ENCODE measurements at regions not wholly inside any gene's neighbourhood (a gene's known extent, or its start where the extent isn't known, plus 50 kb on each side); places are given as distances from the start of the nearest gene placed in this dataset.
"Not testable (repeated sequence)": the region's sequence is repeated elsewhere in the genome, so short reads cannot be mapped to it uniquely, and the experiment has no call there.

DNA sequence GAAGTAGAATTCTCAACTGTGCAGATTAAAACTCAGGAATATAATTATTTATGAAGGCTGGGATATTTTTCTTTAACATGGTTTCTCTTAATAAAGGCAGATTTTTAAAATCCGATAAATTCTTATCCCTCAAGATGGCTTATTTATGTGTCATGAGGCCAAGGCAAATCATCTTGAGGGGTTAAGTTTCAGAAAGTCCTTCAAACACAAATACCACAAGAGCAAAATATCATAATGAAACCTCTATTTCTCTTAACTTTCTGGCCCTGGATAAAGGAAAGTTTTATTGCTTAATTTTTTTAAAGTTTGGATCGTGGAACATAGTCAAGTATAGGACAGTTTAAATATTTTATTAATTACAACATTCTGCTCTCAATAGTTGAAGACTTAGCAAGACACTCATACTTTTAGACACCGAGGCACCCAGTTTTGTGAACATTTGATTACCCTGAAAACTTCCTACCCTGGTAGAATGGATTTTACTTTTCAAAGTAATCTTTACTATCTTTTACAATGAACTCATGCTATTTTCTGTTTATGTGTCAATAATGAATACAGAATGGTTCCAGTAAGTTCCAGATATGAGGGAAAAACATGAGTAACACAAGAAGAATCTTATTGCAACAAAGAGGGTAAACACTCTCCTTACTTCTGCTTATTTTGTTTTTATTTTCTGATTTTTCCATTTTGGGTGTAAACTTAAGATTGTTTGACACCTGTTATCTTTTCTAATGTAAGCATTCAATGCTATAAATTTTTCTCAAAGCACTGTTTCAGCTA, 200.7 kb upstream of the IL15 start:
- no peak for DNase-seq (ENCODE audit: extremely low read depth in 1 of 11, low read depth in 9 of 11, low spot score in 4 of 11)

DNA sequence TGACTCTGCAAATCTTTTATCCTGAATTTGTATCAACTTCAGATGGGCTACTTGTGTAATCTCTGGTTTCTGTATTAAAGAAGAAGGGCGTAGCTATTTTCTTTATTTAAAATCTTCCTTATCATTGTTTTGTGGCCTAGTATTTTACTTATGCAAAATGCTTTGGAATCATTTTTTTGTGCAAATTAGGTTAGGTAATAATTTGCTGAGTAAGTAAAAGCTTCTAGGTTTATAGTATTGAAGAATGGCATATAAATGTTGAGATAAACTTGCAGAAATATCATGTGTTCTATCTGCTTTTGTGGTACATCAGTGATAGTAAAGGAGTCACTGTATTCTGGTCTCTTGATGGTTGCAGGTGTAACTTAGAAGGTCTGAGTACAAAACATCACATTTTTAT, 197.2 kb upstream of the IL15 start:
- DNase-seq (ENCODE audit: extremely low read depth in 1 of 11, low read depth in 9 of 11, low spot score in 4 of 11), result no peak

DNA sequence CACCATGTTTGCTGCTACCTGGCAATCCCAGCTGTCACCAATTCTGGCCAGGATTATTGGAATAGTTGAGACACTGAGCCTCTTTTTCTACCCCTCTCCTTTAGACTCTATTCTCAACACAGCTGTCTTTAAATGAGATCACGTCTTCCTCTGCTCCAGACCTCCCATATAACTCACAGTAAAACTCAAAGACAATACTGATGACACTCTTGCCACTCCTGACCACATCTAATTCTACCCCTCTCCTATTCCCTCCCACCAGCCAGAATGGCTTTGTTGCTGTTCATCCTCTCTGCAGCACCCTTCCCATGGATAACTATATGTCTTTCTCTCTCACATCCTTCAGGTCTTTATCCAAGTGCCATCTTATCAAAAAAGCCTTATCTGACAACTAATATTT, 188.6 kb upstream of the IL15 start:
- no peak for DNase-seq (ENCODE audit: extremely low read depth in 1 of 11, low read depth in 9 of 11, low spot score in 4 of 11)

DNA sequence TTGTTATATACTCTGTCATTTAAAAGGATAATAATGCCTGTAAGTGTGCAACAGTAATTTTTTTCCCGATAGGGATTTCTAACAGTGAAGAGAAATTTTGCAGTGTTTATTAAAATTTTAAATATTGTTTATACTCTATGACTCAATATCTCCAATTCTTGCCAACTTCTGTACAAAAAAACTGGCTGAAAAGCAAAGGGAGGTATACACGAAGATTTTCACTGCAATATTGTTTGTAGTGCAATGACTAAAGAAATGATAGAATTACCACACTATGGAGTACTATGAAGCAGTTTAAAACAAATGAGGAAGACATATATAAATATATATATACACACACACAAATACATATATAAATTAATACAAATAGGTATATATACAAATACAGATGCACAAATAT, 187.9 kb upstream of the IL15 start:
- DNase-seq (ENCODE audit: extremely low read depth in 1 of 11, low read depth in 9 of 11, low spot score in 4 of 11), result no peak

DNA sequence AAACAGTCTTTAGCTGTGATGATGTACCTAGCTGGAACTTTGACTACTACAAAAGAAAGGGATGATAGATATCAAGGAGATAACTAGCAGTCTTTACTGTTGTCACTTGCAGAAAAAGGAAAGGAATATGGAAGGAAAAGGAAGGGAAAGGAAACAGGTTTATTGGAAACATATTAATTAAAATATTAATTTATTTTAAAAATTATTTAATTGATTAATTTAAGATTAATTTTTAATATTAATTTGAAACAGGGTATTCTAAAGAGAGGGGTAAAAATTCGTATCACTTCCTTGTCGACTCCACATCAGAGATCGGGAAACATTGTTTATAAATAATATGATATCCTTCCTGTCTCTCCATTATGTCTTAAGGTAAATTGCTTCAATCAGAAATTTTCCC, 186.5 kb upstream of the IL15 start:
- DNase-seq (ENCODE audit: extremely low read depth in 1 of 11, low read depth in 9 of 11, low spot score in 4 of 11), result no peak

DNA sequence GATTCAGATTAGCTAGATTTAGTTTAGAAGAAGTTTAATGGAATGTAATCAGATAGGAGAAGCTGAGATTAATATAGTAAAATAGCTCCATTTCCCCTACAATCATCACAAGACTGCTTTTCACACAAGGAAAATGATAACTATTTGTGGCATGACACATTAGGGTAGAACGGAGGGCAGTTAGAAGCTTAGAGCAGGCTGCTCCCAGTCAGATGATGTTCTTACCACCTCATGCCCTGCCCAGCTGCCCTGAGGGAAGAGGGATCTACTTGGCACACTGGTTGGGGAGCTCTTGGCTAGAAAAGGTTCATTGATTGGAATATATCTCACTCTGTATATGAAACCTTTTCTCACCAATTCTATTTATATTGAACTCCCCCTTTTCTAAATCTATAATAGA, 180.7 kb upstream of the IL15 start:
- DNase-seq (ENCODE audit: extremely low read depth in 1 of 11, low read depth in 9 of 11, low spot score in 4 of 11), result no peak

DNA sequence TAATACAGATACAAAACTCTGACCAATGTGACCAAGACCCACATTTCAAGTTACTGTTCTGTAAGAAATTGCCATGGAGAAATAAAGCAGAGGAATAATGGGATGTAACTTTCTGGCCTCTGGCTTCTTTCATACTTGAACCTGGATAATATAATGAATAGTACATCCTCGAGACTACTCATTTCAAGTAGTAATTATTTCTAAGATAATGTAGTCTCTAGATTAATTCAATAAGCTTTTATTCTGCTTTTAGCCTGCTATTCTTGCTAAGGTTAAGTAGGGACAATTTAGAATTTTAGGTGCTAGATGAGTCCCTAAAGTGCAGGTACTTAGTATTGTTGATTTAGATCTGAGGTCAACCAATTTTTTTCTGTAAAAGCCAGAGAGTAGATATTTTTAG, 178.7 kb upstream of the IL15 start:
- no peak for DNase-seq (ENCODE audit: extremely low read depth in 1 of 11, low read depth in 9 of 11, low spot score in 4 of 11)

DNA sequence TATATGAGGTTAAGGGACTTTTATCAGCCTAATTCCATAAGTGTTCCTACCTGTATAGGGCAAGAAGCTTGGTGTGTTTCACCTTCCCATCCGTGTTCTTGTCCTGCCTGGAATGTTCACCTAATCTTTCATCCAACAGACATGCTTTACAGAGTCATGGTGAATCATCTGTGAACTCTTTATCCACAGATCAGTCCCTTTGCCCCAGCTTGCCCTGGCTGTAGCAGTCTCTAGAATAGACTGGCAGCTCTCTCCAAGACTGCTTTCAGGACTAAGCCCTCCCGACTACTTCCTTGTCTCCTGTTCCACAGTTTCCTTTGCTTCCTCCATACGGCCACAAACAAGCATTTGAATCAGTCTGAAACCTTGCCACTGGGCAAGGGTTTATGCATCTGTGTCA, 177.9 kb upstream of the IL15 start:
- DNase-seq (ENCODE audit: extremely low read depth in 1 of 11, low read depth in 9 of 11, low spot score in 4 of 11), result no peak

DNA sequence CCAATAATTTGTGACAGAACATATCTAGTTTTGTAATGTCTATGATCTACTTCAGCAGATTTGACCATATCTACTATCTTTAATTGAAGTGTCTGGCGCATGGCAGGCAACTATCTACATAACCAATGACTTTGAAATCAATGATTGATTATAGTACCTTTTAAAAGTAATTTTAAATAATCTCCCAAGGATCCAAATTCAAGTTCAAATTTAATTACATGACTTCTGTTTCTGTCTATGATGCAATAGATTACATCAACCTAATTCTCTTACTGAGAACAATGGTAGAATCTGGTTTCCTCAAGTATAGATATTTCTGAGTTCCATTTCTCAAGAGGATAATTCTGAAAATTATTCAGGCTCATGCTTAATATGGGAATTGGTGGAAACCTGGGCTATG, 177.4 kb upstream of the IL15 start:
- no peak for DNase-seq (ENCODE audit: extremely low read depth in 1 of 11, low read depth in 9 of 11, low spot score in 4 of 11)

DNA sequence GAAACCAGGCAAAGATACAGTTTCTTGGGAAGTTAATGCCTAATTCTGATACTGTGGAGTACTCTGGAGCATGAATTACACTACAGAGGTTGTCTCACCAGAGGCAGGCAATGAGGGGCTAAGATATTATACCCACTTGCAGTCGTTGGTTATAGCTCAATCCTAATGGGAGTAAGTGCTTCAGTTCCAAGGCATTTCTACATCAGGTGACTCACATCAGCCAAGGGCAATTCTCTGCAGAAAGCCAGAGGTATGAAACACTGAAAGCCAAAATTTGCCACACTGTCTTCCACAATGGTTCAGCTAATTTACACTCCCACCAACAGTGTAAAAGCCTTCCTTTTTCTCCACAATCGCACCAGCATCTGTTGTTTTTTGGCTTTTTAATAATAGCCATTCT, 174.0 kb upstream of the IL15 start:
- DNase-seq (ENCODE audit: extremely low read depth in 1 of 11, low read depth in 9 of 11, low spot score in 4 of 11), result no peak

DNA sequence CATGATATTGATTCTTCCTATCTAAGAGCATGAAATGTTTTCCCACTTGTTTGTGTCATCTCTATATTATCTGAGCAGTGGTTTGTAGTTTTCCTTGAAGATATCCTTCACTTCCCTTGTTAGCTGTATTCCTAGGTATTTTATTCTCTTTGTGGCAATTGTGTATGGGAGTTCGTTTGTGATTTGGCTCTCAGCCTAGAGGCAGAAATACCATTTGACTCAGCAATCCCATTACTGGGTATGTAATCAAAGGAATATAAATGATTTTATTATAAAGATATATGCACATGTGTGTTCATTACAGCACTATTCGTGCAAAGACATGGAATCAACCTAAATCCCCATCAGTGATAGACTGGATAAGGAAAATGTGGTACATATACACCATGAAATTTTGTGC, 172.7 kb upstream of the IL15 start:
- no peak for DNase-seq (ENCODE audit: extremely low read depth in 1 of 11, low read depth in 9 of 11, low spot score in 4 of 11)

DNA sequence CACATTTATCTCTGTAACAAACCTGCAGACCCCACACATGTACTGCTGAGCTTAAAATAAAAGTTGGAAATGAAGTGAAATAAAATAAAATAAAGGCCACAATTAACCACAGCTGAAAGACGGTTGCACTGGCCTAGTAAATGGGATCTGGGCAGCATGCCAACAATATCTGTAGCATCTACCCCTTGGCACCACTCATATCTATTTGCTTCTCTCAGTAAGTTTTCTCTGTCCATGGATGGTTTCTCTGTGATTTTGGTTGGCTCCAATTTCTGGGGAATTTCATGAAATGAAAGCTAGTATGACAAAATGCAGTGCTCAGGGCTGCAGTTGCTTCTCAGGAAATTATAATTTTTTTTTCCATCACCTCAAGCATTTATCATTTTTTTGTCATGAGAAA, 172.0 kb upstream of the IL15 start:
- DNase-seq (ENCODE audit: extremely low read depth in 1 of 11, low read depth in 9 of 11, low spot score in 4 of 11), result no peak

DNA sequence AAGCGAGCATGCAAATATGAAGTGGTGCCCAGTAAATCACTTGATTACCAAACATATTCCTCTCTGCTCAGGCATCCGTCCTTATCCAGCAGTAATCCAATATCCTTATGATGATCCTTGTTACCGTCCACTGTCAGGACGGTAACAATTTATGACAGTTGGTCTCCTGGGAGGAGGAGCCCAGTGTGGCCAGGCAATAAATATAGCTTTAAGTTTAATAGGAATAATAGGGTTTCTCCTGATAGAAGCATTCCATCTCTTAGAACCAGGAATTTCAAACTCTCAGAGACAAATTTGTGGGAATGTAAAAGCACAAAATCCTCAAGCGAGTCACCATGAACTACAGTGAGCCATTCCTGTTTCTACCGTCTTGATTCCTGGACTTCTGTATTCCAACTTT, 171.2 kb upstream of the IL15 start:
- no peak for DNase-seq (ENCODE audit: extremely low read depth in 1 of 11, low read depth in 9 of 11, low spot score in 4 of 11)

DNA sequence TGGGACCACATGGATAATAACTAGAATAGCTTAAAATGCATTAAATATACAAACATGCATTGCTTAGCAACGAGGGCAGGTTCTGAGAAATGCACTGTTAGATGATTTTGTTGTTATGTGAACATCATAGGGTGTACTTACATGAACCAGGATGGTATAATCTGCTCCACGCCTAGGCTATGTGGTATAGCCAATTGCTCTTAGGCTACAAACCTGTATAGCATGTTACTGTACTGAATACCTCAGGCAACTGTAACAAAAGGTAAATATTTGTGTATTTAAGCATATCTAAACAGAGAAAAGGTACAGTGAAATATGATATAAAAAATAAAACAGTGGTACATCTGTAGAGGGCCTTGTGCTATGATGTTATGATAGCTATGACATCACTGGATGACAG, 169.2 kb upstream of the IL15 start:
- no peak for DNase-seq (ENCODE audit: extremely low read depth in 1 of 11, low read depth in 9 of 11, low spot score in 4 of 11)

DNA sequence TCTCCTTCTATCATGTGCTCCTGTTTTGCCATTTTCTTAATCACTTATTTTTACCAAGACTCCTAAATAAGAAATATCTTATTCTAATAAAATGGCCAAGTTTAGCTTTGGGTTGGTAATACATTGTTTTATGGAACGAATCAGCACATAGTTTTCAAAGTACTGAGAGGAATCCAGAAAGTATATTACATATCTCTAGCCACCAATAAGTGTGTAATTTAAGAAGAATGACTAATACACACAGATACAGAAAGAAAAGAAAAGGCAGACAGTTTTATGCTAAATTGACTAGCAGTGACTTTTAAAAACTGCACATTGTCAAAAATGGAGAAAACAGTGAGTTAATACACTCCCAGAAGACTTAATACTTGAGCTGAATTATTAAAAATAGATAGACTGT, 167.0 kb upstream of the IL15 start:
- no peak for DNase-seq (ENCODE audit: extremely low read depth in 1 of 11, low read depth in 9 of 11, low spot score in 4 of 11)

DNA sequence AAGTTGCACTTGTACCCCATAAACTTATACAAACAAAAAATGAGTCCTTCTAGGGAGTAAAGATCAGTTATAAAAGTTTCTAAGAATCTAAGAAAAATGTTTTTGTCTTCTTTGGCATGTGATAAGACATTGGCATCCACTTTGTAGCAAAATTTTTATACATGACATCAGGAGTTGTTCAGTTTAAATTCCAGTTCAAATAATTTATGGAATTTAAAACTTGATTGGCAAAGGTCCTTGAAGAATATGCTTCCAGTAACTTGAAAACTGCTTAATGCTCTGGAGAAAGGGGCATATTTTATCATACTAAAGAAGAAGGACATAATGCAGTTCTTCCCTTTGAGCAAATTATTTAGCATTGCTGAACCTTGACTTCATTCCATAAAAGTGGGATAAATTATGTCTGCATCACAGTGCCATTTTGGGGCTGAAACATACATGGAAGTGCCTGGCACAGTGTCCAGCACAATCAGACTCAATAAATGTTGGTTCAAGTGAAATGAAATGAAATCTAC, 163.3 kb upstream of the IL15 start:
- DNase-seq (ENCODE audit: extremely low read depth in 1 of 11, low read depth in 9 of 11, low spot score in 4 of 11), result no peak

DNA sequence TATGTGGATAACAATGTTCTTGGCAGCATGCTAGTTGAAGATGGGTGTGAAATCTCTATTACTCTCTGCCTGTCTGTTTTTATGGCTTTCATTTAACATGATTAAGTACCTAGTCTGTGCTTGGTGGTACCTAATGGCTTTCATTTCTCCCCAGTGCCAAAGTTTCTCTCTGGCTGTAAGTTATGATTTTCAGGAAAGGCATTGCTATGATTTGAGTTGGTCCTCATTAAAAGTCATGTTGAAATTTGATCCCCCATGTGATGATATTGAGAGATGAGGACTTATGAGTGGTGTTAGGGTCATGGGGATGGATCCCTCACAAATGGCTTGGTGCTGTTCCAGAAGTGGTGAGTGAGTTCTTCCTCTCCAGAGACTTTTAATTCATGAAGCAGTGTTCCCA, 162.4 kb upstream of the IL15 start:
- no peak for DNase-seq (ENCODE audit: extremely low read depth in 1 of 11, low read depth in 9 of 11, low spot score in 4 of 11)

DNA sequence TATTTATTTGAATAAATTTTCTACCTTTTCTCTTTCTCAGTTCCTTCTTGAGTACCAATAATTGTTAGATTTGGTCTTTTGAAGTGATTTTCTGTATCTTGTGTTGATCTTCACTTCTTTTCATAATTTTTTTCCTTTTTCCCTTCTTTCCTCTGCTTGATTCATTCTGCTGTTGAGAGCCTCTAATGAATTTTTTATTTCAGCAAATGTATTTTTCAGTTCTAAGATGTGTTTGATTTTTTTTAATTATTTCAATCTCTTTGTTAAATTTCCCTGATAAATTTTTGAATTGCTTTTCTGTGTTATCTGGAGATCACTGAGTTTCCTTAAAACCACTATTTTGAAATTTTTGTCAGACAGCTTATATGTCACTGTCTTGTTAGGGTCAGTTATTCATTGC, 155.4 kb upstream of the IL15 start:
- DNase-seq (ENCODE audit: extremely low read depth in 1 of 11, low read depth in 9 of 11, low spot score in 4 of 11), result no peak

DNA sequence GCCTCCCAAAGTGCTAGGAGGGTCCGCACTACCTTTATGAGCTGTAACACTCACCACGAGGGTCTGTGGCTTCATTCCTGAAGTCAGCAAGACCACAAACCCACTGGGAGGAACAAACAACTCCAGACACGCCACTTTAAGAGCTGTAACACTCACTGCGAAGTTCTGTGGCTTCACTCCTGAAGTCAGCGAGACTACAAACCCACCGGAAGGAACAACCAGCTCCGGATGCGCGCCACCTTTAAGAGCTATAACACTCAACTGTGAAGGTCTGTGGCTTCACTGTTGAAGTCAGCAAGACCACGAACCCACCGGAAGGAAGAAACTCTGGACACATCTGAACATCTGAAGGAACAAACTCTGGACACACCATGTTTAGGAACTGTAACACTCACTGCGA, 152.1 kb upstream of the IL15 start:
- DNase-seq (ENCODE audit: extremely low read depth in 1 of 11, low read depth in 9 of 11, low spot score in 4 of 11), result not testable (repeated sequence)

DNA sequence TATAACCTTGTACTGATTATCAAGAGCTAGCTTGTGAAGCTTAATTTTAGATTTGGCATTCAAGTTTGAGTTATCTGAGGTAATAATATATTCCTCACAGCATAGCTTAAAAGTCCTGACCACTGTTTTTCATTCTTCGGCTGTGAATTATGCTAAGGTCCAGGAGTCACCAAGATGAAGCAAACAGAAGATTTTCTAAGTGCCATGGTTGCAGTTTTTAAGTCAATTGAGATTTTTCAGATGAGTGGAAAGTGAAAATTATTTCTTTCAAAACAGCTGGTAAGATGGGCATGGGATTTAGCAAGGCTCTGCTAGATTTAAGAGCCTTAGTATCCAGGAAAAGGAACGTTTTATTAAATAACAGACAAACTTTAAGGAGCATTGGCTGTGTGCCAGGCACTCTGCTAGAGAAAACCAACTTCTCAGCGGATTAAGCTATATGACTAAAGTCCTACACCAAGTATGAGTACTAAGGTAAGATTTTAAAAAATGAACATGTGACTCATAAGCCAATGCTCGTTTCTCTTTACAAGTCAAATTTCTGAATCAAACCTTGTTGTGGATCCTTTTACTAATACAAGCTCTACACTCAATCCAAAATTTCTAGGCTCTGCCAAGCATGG, 149.9 kb upstream of the IL15 start:
- no peak for DNase-seq (ENCODE audit: extremely low read depth in 1 of 11, low read depth in 9 of 11, low spot score in 4 of 11)

DNA sequence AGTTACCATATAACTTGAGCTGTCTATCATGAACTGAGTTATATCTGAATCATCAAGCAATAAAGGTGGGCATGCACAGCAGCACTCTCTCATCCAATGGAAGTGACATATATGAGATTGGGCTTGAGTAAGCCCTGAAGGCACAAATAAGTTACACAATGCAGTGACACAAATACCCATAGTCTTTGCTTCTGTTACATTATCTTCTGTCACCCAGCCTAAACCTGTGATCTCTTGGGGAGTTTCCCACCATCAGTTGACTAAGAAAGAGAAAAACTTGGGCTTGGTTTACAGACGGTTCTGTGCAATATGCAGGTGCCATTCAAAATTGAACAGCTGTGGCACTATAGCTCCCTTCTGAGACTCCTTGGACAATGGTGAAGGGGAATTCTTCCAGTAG, 138.8 kb upstream of the IL15 start:
- DNase-seq (ENCODE audit: extremely low read depth in 1 of 11, low read depth in 9 of 11, low spot score in 4 of 11), result no peak

All from renal cortex interstitium (tissue), 11 donors.